GM12878 (cell line): ENCODE measurements at regions not wholly inside any gene's neighbourhood (a gene's known extent, or its start where the extent isn't known, plus 50 kb on each side); places are given as distances from the start of the nearest gene placed in this dataset.

Experiments used
- EP300 ChIP-seq, 2 experiments: fragments of 150-350 bp in 1 of 2; IDR thresholded peaks; 2 replicates each; pipeline ENCODE4 v1.6.1; 2011 to 2012; ENCODE audit warnings: low read depth in 2 of 2, low read length in 2 of 2, borderline replicate concordance in 1 of 2, improper control_type of control experiment in 1 of 2, inconsistent platforms in 1 of 2; ENCODE audit not compliant: control insufficient read depth in 1 of 2
- ESRRA ChIP-seq: IDR thresholded peaks from 2 replicates; pipeline ENCODE4 v1.6.1; 2012; ENCODE audit warnings: mild to moderate bottlenecking, low read length, improper control_type of control experiment
- MEF2A ChIP-seq: IDR thresholded peaks from 2 replicates; pipeline ENCODE4 v1.6.1; 2011; ENCODE audit warnings: low read depth, mild to moderate bottlenecking, low read length, moderate library complexity; ENCODE audit not compliant: insufficient read depth
- MYB ChIP-seq: fragments of 150-350 bp; IDR thresholded peaks from 2 replicates; pipeline ENCODE4 v1.6.1; 2014; ENCODE audit warnings: mild to moderate bottlenecking, low read depth, low read length, borderline replicate concordance
- PML ChIP-seq: IDR thresholded peaks from 2 replicates; pipeline ENCODE4 v1.6.1; 2012; ENCODE audit warnings: low read length, inconsistent platforms
- TF ChIP-seq, protein P1 (sequence below): IDR thresholded peaks from 2 replicates; pipeline ENCODE4 v1.6.1; 2012; ENCODE audit warnings: low read depth, low read length, improper control_type of control experiment
- TF ChIP-seq, protein P2 (sequence below), 3 experiments: IDR thresholded peaks in 2 of 3; conservative IDR thresholded peaks in 1 of 3; 2 replicates each; pipeline ENCODE4 v1.5.1; 2011; ENCODE audit warnings: low read depth in 3 of 3, low read length in 3 of 3, mild to moderate bottlenecking in 3 of 3, control low read depth in 2 of 3, moderate library complexity in 2 of 3, inconsistent platforms in 1 of 3, mixed read lengths in 1 of 3; ENCODE audit not compliant: control insufficient read depth in 2 of 3, insufficient read depth in 1 of 3; ENCODE audit errors: extremely low read depth in 1 of 3

GRCh38 chr16:17917316-17918019 is 419.1 kb downstream of the NPIPA8 start:
- TF ChIP-seq, protein P1, sequence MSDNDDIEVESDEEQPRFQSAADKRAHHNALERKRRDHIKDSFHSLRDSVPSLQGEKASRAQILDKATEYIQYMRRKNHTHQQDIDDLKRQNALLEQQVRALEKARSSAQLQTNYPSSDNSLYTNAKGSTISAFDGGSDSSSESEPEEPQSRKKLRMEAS = no peak
- TF ChIP-seq, protein P2, sequence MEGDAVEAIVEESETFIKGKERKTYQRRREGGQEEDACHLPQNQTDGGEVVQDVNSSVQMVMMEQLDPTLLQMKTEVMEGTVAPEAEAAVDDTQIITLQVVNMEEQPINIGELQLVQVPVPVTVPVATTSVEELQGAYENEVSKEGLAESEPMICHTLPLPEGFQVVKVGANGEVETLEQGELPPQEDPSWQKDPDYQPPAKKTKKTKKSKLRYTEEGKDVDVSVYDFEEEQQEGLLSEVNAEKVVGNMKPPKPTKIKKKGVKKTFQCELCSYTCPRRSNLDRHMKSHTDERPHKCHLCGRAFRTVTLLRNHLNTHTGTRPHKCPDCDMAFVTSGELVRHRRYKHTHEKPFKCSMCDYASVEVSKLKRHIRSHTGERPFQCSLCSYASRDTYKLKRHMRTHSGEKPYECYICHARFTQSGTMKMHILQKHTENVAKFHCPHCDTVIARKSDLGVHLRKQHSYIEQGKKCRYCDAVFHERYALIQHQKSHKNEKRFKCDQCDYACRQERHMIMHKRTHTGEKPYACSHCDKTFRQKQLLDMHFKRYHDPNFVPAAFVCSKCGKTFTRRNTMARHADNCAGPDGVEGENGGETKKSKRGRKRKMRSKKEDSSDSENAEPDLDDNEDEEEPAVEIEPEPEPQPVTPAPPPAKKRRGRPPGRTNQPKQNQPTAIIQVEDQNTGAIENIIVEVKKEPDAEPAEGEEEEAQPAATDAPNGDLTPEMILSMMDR (IDR thresholded peaks at IDR 0.05 in 2 of 3, conservative IDR thresholded peaks at IDR 0.05 in 1 of 3; ENCODE audit: control insufficient read depth in 2 of 3, extremely low read depth in 1 of 3, insufficient read depth in 1 of 3, low read depth in 3 of 3, low read length in 3 of 3) = no peak
- TF ChIP-seq ESRRA = no peak
- TF ChIP-seq MEF2A = no peak
- TF ChIP-seq PML = no peak
- TF ChIP-seq EP300 (IDR thresholded peaks at IDR 0.05; ENCODE audit: borderline replicate concordance in 1 of 2, control insufficient read depth in 1 of 2, low read depth in 2 of 2, low read length in 2 of 2) = no peak
- no peak for TF ChIP-seq MYB
